ENCODE measurements at regions not wholly inside any gene's neighbourhood (a gene's known extent, or its start where the extent isn't known, plus 50 kb on each side); places are given as distances from the start of the nearest gene placed in this dataset.
"Not testable (repeated sequence)": the region's sequence is repeated elsewhere in the genome, so short reads cannot be mapped to it uniquely, and the experiment has no call there.

- TF ChIP-seq POLR2AphosphoS5, CTCF (IDR thresholded peaks at IDR 0.05): not testable (repeated sequence)
These were observed 562.9 kb downstream of the HTR7 start for GRCh38 chr10:90294821-90295540.
